ENCODE measurements at regions not wholly inside any gene's neighbourhood (a gene's known extent, or its start where the extent isn't known, plus 50 kb on each side); places are given as distances from the start of the nearest gene placed in this dataset.
"Not testable (repeated sequence)": the region's sequence is repeated elsewhere in the genome, so short reads cannot be mapped to it uniquely, and the experiment has no call there.

DNA sequence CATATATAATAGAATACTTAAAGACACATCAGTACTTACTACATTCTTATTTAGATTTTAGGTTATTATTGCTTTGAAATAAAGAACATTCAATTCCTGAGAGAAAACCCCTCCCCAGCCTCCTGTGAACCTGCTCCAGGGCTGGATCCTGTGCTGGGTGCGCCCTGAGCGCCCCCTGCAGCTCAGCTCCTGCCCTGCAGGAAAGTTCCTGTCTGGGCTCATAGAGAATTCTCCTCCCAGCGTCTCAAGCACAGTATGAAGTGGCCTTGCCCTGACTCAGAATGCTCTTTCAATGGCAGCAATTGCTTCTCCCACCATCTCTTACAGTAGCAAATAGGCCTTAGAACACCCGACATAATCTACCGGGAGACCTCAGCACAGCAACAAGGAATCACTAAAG lies 98.8 kb upstream of the GOLGA6L6 start:
- FAIRE-seq = not testable (repeated sequence)

DNA sequence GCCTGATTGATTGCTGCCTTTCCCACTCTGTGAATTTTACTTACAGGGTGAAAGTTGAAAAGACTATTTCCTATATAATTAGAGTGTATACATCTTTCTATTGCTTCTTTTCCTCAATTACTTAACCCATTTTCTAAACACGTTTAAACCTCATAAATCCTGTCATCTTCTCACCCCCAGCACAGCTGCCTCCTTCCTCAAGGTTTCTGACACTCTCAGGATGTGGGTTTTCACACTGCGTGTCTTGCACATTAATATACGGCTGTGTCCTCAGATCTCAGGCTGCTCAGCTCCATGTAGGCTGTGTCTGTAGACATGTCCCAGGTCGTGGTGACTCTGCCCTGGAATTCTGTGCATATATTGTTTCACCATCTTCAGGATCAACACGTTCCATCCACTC lies 97.6 kb upstream of the GOLGA6L6 start:
- peaks cover 18% of the 10 kb centered on the region; the same call in 2 of the 3 replicates for H3K9me3 ChIP-seq
- H3K4me3 ChIP-seq; H3K4me1 ChIP-seq; POLR2A ChIA-PET; CTCF ChIA-PET; H3K4me2 ChIP-seq; DNase-seq (ENCODE audit: low read depth in 1 of 2, low spot score in 1 of 2); ATAC-seq; FAIRE-seq; H3K27ac ChIP-seq: not testable (repeated sequence)
- no CpG with 5 or more reads among the region's 5 CpGs for WGBS (ENCODE audit: missing lambda C conversion rate)

More for the DNA sequence above, 98.8 kb upstream of the GOLGA6L6 start:
- CTCF ChIA-PET; POLR2A ChIA-PET; H3K4me3 ChIP-seq; H3K4me1 ChIP-seq; DNase-seq (ENCODE audit: low read depth in 1 of 2, low spot score in 1 of 2); H3K27ac ChIP-seq; H3K4me2 ChIP-seq: not testable (repeated sequence)
- WGBS (ENCODE audit: missing lambda C conversion rate) = 0% methylated on average over 2 of the region's 5 CpGs
- ATAC-seq = peak; percentile 65 to 90
- peaks cover 18% of the 10 kb centered on the region; the same call in 2 of the 3 replicates for H3K9me3 ChIP-seq

DNA sequence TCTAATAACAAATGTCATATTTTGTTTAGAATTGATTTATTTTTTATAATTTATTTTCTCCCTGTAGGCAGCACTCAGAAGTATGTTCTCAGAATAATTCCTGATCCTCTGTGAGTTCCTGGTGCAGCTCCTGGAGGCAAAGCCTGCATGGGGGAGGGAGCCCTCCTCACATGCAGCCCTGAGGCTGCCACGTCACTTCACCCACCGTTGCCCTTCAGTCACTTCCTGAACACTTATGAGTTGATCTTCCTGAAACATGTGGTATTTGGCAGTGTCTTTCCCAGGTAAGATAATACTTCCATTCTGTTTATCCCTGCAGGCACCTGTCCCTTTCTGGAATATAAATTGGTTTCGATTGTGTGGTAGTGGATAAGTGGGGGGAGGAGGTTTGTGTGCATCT lies 95.9 kb upstream of the GOLGA6L6 start:
- DNase-seq (ENCODE audit: low read depth in 1 of 2, low spot score in 1 of 2); ATAC-seq; FAIRE-seq; H3K4me2 ChIP-seq; H3K27ac ChIP-seq; CTCF ChIA-PET; POLR2A ChIA-PET; H3K9me3 ChIP-seq; H3K4me3 ChIP-seq; H3K4me1 ChIP-seq: not testable (repeated sequence)
- WGBS (ENCODE audit: missing lambda C conversion rate) = 6% methylated on average over 2 of the region's 3 CpGs

DNA sequence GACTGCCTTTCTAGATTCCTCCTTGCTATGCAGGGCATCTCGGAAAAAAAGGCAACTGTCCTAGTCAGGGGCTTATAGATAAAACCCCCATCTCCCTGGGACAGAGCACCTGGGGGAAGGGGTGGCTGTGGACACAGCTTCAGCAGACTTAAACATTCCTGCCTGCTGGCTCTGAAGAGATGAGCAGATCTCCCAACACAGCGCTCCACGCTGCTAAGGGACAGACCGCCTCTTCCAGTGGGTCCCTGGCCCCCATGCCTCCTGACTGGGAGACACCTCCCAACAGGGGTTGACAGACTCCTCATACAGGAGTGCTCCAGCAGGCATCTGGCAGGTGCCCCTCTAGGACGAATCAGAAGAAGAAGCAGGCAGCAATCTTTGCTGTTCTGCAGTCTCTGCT lies 87.9 kb upstream of the GOLGA6L6 start:
- H3K4me2 ChIP-seq; H3K27ac ChIP-seq; CTCF ChIA-PET; H3K4me3 ChIP-seq; FAIRE-seq; DNase-seq (ENCODE audit: low read depth in 1 of 2, low spot score in 1 of 2); POLR2A ChIA-PET; H3K9me3 ChIP-seq; ATAC-seq; H3K4me1 ChIP-seq: not testable (repeated sequence)
- 68% methylated on average over 3 of the region's 5 CpGs for WGBS (ENCODE audit: missing lambda C conversion rate)

GRCh38 chr15:20628538-20628937 lies 86.9 kb upstream of the GOLGA6L6 start:
- CTCF ChIA-PET = not testable (repeated sequence)

DNA sequence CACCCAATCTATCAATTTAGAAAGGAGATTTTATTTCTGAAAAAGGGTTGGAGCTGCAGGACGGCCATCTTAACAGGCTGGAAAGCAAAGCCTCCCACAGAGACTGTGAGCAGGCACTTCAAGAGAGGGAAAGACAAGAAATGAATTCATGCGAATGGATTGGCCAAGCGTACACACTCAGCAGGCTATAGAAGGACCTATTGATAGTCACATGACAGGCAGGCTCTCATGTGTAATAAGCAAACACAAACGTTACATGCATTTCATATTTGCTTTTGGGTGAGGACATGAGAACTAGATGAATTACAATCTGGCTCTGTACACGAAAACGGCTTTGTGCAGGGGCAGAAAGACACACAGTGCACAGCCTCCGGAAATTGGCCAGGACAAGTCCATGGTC lies 83.9 kb upstream of the GOLGA6L6 start:
- H3K4me1 ChIP-seq; DNase-seq (ENCODE audit: low read depth in 1 of 2, low spot score in 1 of 2); FAIRE-seq; CTCF ChIA-PET; POLR2A ChIA-PET; H3K4me3 ChIP-seq; H3K4me2 ChIP-seq; H3K9me3 ChIP-seq; ATAC-seq; H3K27ac ChIP-seq: not testable (repeated sequence)
- no CpG with 5 or more reads among the region's 7 CpGs for WGBS (ENCODE audit: missing lambda C conversion rate)

More at GRCh38 chr15:20628538-20628937, 86.9 kb upstream of the GOLGA6L6 start:
- H3K9me3 ChIP-seq; H3K4me2 ChIP-seq; DNase-seq (ENCODE audit: low read depth in 1 of 2, low spot score in 1 of 2); H3K27ac ChIP-seq; POLR2A ChIA-PET; H3K4me3 ChIP-seq; H3K4me1 ChIP-seq; FAIRE-seq: not testable (repeated sequence)
- no CpG with 5 or more reads among the region's 30 CpGs for WGBS (ENCODE audit: missing lambda C conversion rate)
- ATAC-seq = peak in 1 of 2 experiments; percentile 40; a peak in 1 of 6 replicates

GRCh38 chr15:20624085-20624484 lies 82.5 kb upstream of the GOLGA6L6 start:
- H3K4me2 ChIP-seq; H3K4me3 ChIP-seq; H3K27ac ChIP-seq; H3K9me3 ChIP-seq; POLR2A ChIA-PET; CTCF ChIA-PET; FAIRE-seq; DNase-seq (ENCODE audit: low read depth in 1 of 2, low spot score in 1 of 2); H3K4me1 ChIP-seq: not testable (repeated sequence)
- peak; percentile 59 to 88; a peak in 3 of 6 replicates for ATAC-seq
- WGBS (ENCODE audit: missing lambda C conversion rate) = 33% methylated on average over 1 of the region's 3 CpGs

DNA sequence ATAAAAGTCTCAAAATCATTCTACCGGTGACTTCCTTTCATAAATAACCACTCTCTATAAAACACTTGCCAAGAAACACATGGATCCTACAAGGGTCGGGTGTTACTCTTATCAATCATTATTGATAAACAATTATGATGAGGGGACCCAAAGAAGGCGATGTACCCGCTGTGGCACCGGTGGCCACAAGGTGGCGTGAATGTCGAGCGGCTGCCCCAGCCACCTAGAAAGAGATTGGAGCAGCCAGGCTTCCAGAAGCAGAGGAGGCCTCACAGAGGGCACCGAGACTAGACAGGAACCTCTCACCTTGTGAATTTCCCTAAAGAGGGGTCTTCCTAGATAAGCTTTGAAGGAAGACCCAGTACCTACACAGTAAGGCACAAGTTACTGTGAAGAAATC lies 80.5 kb upstream of the GOLGA6L6 start:
- WGBS (ENCODE audit: missing lambda C conversion rate) = no CpG with 5 or more reads among the region's 9 CpGs
- POLR2A ChIA-PET; FAIRE-seq; H3K27ac ChIP-seq; DNase-seq (ENCODE audit: low read depth in 1 of 2, low spot score in 1 of 2); H3K4me3 ChIP-seq; H3K9me3 ChIP-seq; H3K4me1 ChIP-seq; CTCF ChIA-PET; H3K4me2 ChIP-seq: not testable (repeated sequence)
- peak in 1 of 2 experiments; percentile 74; a peak in 3 of 6 replicates for ATAC-seq

DNA sequence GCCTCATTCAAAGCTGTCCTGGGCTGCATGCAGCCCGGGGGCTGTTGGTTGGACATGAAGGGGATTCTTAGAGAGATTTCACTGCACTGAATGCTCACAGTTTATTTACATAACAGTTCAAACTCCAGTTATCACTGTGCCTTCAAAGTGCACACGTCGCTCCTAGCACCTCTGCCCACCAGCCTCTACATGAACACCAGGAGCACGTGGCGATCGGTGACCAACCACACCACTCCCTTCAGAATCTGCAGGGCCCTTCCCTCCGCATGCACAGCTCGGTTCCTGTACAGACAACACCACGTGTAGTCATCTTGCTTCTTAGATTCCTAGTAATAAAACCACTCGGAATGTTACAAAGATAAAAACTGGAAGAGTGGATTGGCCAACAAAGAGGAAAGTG lies 72.9 kb upstream of the GOLGA6L6 start:
- POLR2A ChIA-PET; H3K27ac ChIP-seq; H3K4me2 ChIP-seq; ATAC-seq; DNase-seq (ENCODE audit: low read depth in 1 of 2, low spot score in 1 of 2); H3K4me3 ChIP-seq; H3K4me1 ChIP-seq; H3K9me3 ChIP-seq; CTCF ChIA-PET; FAIRE-seq: not testable (repeated sequence)
- 25% methylated on average over 8 of the region's 10 CpGs for WGBS (ENCODE audit: missing lambda C conversion rate)

- H3K4me2 ChIP-seq; H3K4me3 ChIP-seq; CTCF ChIA-PET; FAIRE-seq; ATAC-seq; H3K9me3 ChIP-seq; POLR2A ChIA-PET; H3K27ac ChIP-seq; H3K4me1 ChIP-seq; DNase-seq (ENCODE audit: low read depth in 1 of 2, low spot score in 1 of 2): not testable (repeated sequence)
- 18% methylated on average over 10 of the region's 15 CpGs for WGBS (ENCODE audit: missing lambda C conversion rate)
Measured at GRCh38 chr15:20612796-20613195, 71.2 kb upstream of the GOLGA6L6 start.

DNA sequence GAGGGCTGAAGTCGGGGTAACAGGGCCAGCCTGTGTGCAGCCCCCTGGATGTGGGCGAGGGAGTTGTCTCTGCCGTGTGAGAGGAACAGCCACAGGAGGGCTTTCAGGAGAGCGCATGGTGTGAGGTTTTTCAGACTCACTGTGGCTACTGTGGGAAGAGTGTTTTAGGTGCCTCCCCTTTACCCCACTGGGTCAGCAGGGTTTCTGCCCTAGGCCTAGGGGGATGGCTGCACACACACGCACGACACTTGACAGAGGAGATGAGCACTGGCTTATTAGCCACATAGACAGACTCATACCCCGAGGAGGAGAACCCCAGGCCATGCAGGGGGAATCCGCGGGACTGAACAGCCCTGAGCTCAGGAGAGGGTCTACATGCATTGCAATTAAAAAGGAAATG lies 70.8 kb upstream of the GOLGA6L6 start:
- ATAC-seq; H3K4me3 ChIP-seq; H3K27ac ChIP-seq; POLR2A ChIA-PET; H3K9me3 ChIP-seq; CTCF ChIA-PET; H3K4me1 ChIP-seq; FAIRE-seq; DNase-seq (ENCODE audit: low read depth in 1 of 2, low spot score in 1 of 2); H3K4me2 ChIP-seq: not testable (repeated sequence)
- WGBS (ENCODE audit: missing lambda C conversion rate) = 50% methylated on average over 8 of the region's 9 CpGs

- CTCF ChIA-PET; ATAC-seq; H3K27ac ChIP-seq; H3K4me1 ChIP-seq; FAIRE-seq; DNase-seq (ENCODE audit: low read depth in 1 of 2, low spot score in 1 of 2); POLR2A ChIA-PET; H3K9me3 ChIP-seq; H3K4me2 ChIP-seq; H3K4me3 ChIP-seq: not testable (repeated sequence)
- WGBS (ENCODE audit: missing lambda C conversion rate) = no CpG with 5 or more reads among the region's 11 CpGs
Measured at GRCh38 chr15:20611667-20612290, 70.2 kb upstream of the GOLGA6L6 start.
